SU-DHL-6 (cell line): ENCODE measurements at regions not wholly inside any gene's neighbourhood (a gene's known extent, or its start where the extent isn't known, plus 50 kb on each side); places are given as distances from the start of the nearest gene placed in this dataset.

Source experiments
- EZH2phosphoT487 ChIP-seq: fragments of 200-600 bp; sonication (generic), shearing (Covaris generic); conservative IDR thresholded peaks from 2 replicates; pipeline ENCODE4 v1.6.1; 2018; ENCODE audit warnings: mild to moderate bottlenecking, antibody characterized with exemption, low read length, moderate library complexity, mixed read lengths
- TF ChIP-seq, protein P1 (sequence below): fragments of 200-600 bp; sonication (generic); IDR thresholded peaks from one replicate; pipeline ENCODE4 v1.5.1; 2017; ENCODE audit warnings: antibody characterized with exemption, mild to moderate bottlenecking, low read length, moderate library complexity; ENCODE audit not compliant: insufficient read depth, poor library complexity, severe bottlenecking

DNA sequence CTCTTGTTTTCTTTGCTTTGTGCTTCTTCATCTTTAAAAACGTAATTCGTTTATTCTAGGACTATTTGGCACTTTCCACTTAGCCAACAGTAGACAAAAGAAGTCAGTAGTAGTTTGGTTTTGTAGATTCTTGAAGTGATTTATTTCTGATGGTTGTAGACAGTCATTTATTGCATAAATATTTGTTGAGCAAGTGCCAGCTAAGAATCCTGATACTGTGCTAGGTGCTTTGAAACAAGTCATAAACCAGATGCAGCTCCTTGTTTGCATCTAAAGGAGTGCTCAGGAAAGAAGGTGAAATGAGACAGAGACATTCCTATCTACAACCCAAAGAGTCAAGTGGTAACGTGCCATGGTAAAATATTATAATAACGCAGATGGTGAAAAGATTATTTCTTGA is 469.1 kb downstream of the GJA1 start:
- TF ChIP-seq, protein P1, sequence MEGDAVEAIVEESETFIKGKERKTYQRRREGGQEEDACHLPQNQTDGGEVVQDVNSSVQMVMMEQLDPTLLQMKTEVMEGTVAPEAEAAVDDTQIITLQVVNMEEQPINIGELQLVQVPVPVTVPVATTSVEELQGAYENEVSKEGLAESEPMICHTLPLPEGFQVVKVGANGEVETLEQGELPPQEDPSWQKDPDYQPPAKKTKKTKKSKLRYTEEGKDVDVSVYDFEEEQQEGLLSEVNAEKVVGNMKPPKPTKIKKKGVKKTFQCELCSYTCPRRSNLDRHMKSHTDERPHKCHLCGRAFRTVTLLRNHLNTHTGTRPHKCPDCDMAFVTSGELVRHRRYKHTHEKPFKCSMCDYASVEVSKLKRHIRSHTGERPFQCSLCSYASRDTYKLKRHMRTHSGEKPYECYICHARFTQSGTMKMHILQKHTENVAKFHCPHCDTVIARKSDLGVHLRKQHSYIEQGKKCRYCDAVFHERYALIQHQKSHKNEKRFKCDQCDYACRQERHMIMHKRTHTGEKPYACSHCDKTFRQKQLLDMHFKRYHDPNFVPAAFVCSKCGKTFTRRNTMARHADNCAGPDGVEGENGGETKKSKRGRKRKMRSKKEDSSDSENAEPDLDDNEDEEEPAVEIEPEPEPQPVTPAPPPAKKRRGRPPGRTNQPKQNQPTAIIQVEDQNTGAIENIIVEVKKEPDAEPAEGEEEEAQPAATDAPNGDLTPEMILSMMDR, result no peak
- TF ChIP-seq EZH2phosphoT487, result no peak
